Liver (tissue), 8 donors: ENCODE measurements at regions not wholly inside any gene's neighbourhood (a gene's known extent, or its start where the extent isn't known, plus 50 kb on each side); places are given as distances from the start of the nearest gene placed in this dataset.

ENCODE experiments used
- DNase-seq: peaks from one replicate; pipeline ENCODE4 v3.0.0-alpha.2; 2017; ENCODE audit warnings: low spot score
- H3K27ac ChIP-seq, 2 donors: one replicate each; pipeline ENCODE4 v1.7.0; 2013; ENCODE audit warnings: inconsistent platforms in 2 of 2, low read length in 2 of 2, control low read depth in 1 of 2, low read depth in 1 of 2, mild to moderate bottlenecking in 1 of 2
- H3K27me3 ChIP-seq, 4 donors: one replicate each; pipeline versions ENCODE4 v1.6.1 to v1.7.0; 2013; ENCODE audit warnings: low read length in 3 of 4, inconsistent platforms in 1 of 4, mild to moderate bottlenecking in 1 of 4, moderate library complexity in 1 of 4; ENCODE audit not compliant: control insufficient read depth in 4 of 4, insufficient read depth in 4 of 4
- H3K36me3 ChIP-seq, 4 donors: one replicate each; pipeline versions ENCODE4 v1.6.1 to v1.7.0; 2013; ENCODE audit warnings: low read length in 3 of 4, mild to moderate bottlenecking in 3 of 4, low read depth in 1 of 4, moderate library complexity in 1 of 4; ENCODE audit not compliant: control insufficient read depth in 4 of 4, insufficient read depth in 3 of 4
- H3K4me1 ChIP-seq, 4 donors: one replicate each; pipeline versions ENCODE4 v1.6.1 to v1.7.0; 2013; ENCODE audit warnings: low read length in 3 of 4, mild to moderate bottlenecking in 3 of 4, moderate library complexity in 1 of 4; ENCODE audit not compliant: control insufficient read depth in 4 of 4, insufficient read depth in 4 of 4
- H3K4me3 ChIP-seq, 3 donors: one replicate each; pipeline versions ENCODE4 v1.6.1 to v1.7.0; 2013; ENCODE audit warnings: low read length in 3 of 3, control low read depth in 1 of 3, low read depth in 1 of 3, mild to moderate bottlenecking in 1 of 3
- H3K9ac ChIP-seq, 2 donors: one replicate each; pipeline ENCODE4 v1.7.0; 2013; ENCODE audit warnings: low read length in 2 of 2, mild to moderate bottlenecking in 2 of 2, moderate library complexity in 2 of 2, control low read depth in 1 of 2, low read depth in 1 of 2
- H3K9me3 ChIP-seq, 4 donors: one replicate each; pipeline versions ENCODE4 v1.6.1 to v1.7.0; 2013; ENCODE audit warnings: low read length in 3 of 4; ENCODE audit not compliant: control insufficient read depth in 4 of 4
- ATF3 ChIP-seq: IDR thresholded peaks from 2 replicates; pipeline ENCODE4 v1.6.1; 2016; ENCODE audit warnings: antibody characterized with exemption
- CTCF ChIP-seq: fragments of 150-350 bp; IDR thresholded peaks from 2 replicates; pipeline ENCODE4 v1.5.1; 2017; ENCODE audit warnings: improper control_type of control experiment, low read depth, low read length; ENCODE audit not compliant: missing input control
- EGR1 ChIP-seq, 2 donors: IDR thresholded peaks; 2 replicates each; pipeline ENCODE4 v1.6.1; 2016 to 2018; ENCODE audit warnings: antibody characterized with exemption in 2 of 2, low read depth in 2 of 2
- FOXA1 ChIP-seq: IDR thresholded peaks from 2 replicates; pipeline ENCODE4 v1.6.1; 2016; ENCODE audit warnings: antibody characterized with exemption
- FOXA2 ChIP-seq: IDR thresholded peaks from 2 replicates; pipeline ENCODE4 v1.6.1; 2016; ENCODE audit warnings: antibody characterized with exemption
- GABPA ChIP-seq, 2 donors: IDR thresholded peaks in 1 of 2; conservative IDR thresholded peaks in 1 of 2; 2 replicates each; pipeline ENCODE4 v1.6.1; 2016; ENCODE audit warnings: antibody characterized with exemption in 2 of 2, mild to moderate bottlenecking in 1 of 2, moderate library complexity in 1 of 2
- HNF4A ChIP-seq, 2 donors: conservative IDR thresholded peaks; 2 replicates each; pipeline ENCODE4 v1.6.1; 2016; ENCODE audit warnings: antibody characterized with exemption in 2 of 2, mild to moderate bottlenecking in 2 of 2
- HNF4G ChIP-seq: IDR thresholded peaks from 2 replicates; pipeline ENCODE4 v1.6.1; 2016; ENCODE audit warnings: antibody characterized with exemption
- JUND ChIP-seq, 2 donors: IDR thresholded peaks; 2 replicates each; pipeline ENCODE4 v1.6.1; 2016; ENCODE audit warnings: antibody characterized with exemption in 2 of 2
- MAX ChIP-seq: IDR thresholded peaks from 2 replicates; pipeline ENCODE4 v1.6.1; 2016; ENCODE audit warnings: antibody characterized with exemption
- NR2F2 ChIP-seq: IDR thresholded peaks from 2 replicates; pipeline ENCODE4 v1.6.1; 2016; ENCODE audit warnings: antibody characterized with exemption
- RAD21 ChIP-seq, 2 donors: IDR thresholded peaks; 2 replicates each; pipeline ENCODE4 v1.6.1; 2016; ENCODE audit warnings: antibody characterized with exemption in 2 of 2, mild to moderate bottlenecking in 2 of 2
- REST ChIP-seq: IDR thresholded peaks from 2 replicates; pipeline ENCODE4 v1.6.1; 2016; ENCODE audit warnings: antibody characterized with exemption, mild to moderate bottlenecking
- RXRA ChIP-seq, 2 donors: IDR thresholded peaks; 2 replicates each; pipeline ENCODE4 v1.6.1; 2017 to 2018; ENCODE audit warnings: antibody characterized with exemption in 2 of 2, mild to moderate bottlenecking in 1 of 2
- SP1 ChIP-seq: IDR thresholded peaks from 2 replicates; pipeline ENCODE4 v1.6.1; 2018; ENCODE audit warnings: antibody characterized with exemption, mild to moderate bottlenecking
- TAF1 ChIP-seq: conservative IDR thresholded peaks from 2 replicates; pipeline ENCODE4 v1.6.1; 2016; ENCODE audit warnings: antibody characterized with exemption, mild to moderate bottlenecking
- YY1 ChIP-seq: IDR thresholded peaks from 2 replicates; pipeline ENCODE4 v1.6.1; 2016; ENCODE audit warnings: antibody characterized with exemption, mild to moderate bottlenecking
- WGBS: extraction: QIAGEN DNeasy Blood & Tissue Kit; methylation state at CpG from one replicate; pipeline ENCODE4 v1.1.7; 2013; 5-methylcytosine and 5-hydroxymethylcytosine counted together
- donor health status: healthy.
- donor health status: healthy.
- donor health status: healthy.
- donor health status: healthy.
- donor health status: healthy.

- Histone ChIP-seq H3K9ac (no peak overlapping the region), H3K27ac (no peak overlapping the region), H3K9me3 (no peaks in the 10 kb centered on the region), H3K4me1 (no peaks in the 10 kb centered on the region), H3K27me3 (no peaks in the 10 kb centered on the region), H3K4me3 (no peak overlapping the region), H3K36me3 (no peaks in the 10 kb centered on the region)
- no peak for DNase-seq
- TF ChIP-seq TAF1: no peak
- TF ChIP-seq REST: no peak
- TF ChIP-seq GABPA (IDR thresholded peaks at IDR 0.05 in 1 of 2, conservative IDR thresholded peaks at IDR 0.05 in 1 of 2): no peak
- TF ChIP-seq FOXA2: no peak
- TF ChIP-seq SP1: no peak
- no peak for TF ChIP-seq EGR1 (IDR thresholded peaks at IDR 0.05; ENCODE audit: low read depth in 2 of 2)
- TF ChIP-seq ATF3: no peak
- no peak for TF ChIP-seq RAD21 (IDR thresholded peaks at IDR 0.05)
- TF ChIP-seq JUND (IDR thresholded peaks at IDR 0.05): no peak
- no peak for TF ChIP-seq CTCF
- TF ChIP-seq YY1: no peak
- TF ChIP-seq FOXA1: no peak
- TF ChIP-seq NR2F2: no peak
- no peak for TF ChIP-seq HNF4G
- no peak for TF ChIP-seq HNF4A (conservative IDR thresholded peaks at IDR 0.05)
- 74% methylated on average over 7 of the region's 7 CpGs for WGBS
Measured at GRCh38 chr7:42618651-42619360, 293.1 kb downstream of the C7orf25 start.

GRCh38 chr7:42617806-42618457, 293.9 kb downstream of the C7orf25 start:
- H3K36me3 ChIP-seq: no peaks in the 10 kb centered on the region
- no peaks in the 10 kb centered on the region for H3K9me3 ChIP-seq
- no peak overlapping the region for H3K27ac ChIP-seq
- H3K4me1 ChIP-seq: no peaks in the 10 kb centered on the region
- H3K4me3 ChIP-seq: no peak overlapping the region
- 52% methylated on average over 8 of the region's 8 CpGs for WGBS
- H3K9ac ChIP-seq: no peak overlapping the region
- DNase-seq: no peak
- no peaks in the 10 kb centered on the region for H3K27me3 ChIP-seq
- no peak for TF ChIP-seq RAD21 (IDR thresholded peaks at IDR 0.05)
- no peak for TF ChIP-seq MAX
- TF ChIP-seq CTCF: no peak
- no peak for TF ChIP-seq SP1
- no peak for TF ChIP-seq FOXA1
- TF ChIP-seq ATF3: no peak
- TF ChIP-seq NR2F2: no peak
- TF ChIP-seq JUND (IDR thresholded peaks at IDR 0.05): no peak
- no peak for TF ChIP-seq RXRA (IDR thresholded peaks at IDR 0.05)
- no peak for TF ChIP-seq HNF4G
- no peak for TF ChIP-seq TAF1
- TF ChIP-seq HNF4A (conservative IDR thresholded peaks at IDR 0.05): no peak
- TF ChIP-seq YY1: no peak
- TF ChIP-seq REST: no peak
- no peak for TF ChIP-seq EGR1 (IDR thresholded peaks at IDR 0.05; ENCODE audit: low read depth in 2 of 2)
- no peak for TF ChIP-seq GABPA (IDR thresholded peaks at IDR 0.05 in 1 of 2, conservative IDR thresholded peaks at IDR 0.05 in 1 of 2)
